ENCODE measurements at regions not wholly inside any gene's neighbourhood (a gene's known extent, or its start where the extent isn't known, plus 50 kb on each side); places are given as distances from the start of the nearest gene placed in this dataset.
"Not testable (repeated sequence)": the region's sequence is repeated elsewhere in the genome, so short reads cannot be mapped to it uniquely, and the experiment has no call there.

DNA sequence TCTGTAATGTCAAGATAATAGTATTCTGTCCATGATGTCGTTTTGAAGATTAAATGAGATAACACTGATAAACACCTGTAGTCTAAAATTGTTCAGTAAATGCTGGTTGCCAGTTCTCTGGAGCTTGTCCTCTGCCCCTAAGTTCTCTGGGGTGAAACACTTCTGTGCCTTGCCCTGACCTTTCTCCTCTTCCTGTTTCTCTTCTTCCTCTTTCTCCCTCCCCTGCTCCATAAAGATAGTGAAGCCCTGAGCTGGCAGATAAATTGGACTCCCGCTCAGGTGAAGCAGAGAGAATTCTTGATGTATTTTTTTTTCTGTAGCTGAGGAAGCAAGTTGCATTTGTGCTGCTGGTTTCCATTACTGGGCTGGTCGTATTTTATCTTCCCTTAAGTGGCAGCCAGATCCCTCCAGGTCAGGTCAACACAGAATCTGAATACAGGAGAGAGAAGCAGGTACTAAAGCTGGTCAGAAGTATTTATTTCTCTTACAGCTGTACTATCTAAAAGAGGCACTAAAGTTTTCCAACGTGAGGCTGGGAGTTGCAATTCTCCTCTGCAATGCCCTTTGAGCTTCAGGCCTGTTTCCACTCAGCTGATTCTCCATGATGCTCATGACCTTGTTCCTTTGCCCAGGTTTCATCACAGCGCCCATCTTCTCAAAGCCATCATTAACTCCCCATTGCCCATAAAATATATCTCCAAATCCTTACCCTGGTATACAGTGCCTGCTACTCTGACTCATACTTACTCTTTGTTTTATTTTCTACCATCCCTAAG, 319.3 kb upstream of the CFAP20DC start:
- intact Hi-C loops (cut with DNase I): no loop called here
- Histone ChIP-seq H3K9me3 (no peaks in the 10 kb centered on the region), H3K27me3 (no peaks in the 10 kb centered on the region), H3K4me3 (no peak overlapping the region), H3K27ac (no peak overlapping the region), H3K36me3 (no peaks in the 10 kb centered on the region), H3K4me1 (no peaks in the 10 kb centered on the region)
- TF ChIP-seq POLR2AphosphoS5 (IDR thresholded peaks at IDR 0.05; ENCODE audit: insufficient read depth in 1 of 2, low read depth in 1 of 2): no peak
- no peak for TF ChIP-seq POLR2A (IDR thresholded peaks at IDR 0.05)
- TF ChIP-seq, protein P1, sequence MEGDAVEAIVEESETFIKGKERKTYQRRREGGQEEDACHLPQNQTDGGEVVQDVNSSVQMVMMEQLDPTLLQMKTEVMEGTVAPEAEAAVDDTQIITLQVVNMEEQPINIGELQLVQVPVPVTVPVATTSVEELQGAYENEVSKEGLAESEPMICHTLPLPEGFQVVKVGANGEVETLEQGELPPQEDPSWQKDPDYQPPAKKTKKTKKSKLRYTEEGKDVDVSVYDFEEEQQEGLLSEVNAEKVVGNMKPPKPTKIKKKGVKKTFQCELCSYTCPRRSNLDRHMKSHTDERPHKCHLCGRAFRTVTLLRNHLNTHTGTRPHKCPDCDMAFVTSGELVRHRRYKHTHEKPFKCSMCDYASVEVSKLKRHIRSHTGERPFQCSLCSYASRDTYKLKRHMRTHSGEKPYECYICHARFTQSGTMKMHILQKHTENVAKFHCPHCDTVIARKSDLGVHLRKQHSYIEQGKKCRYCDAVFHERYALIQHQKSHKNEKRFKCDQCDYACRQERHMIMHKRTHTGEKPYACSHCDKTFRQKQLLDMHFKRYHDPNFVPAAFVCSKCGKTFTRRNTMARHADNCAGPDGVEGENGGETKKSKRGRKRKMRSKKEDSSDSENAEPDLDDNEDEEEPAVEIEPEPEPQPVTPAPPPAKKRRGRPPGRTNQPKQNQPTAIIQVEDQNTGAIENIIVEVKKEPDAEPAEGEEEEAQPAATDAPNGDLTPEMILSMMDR (IDR thresholded peaks at IDR 0.05): no peak
- no peak for DNase-seq (ENCODE audit: extremely low spot score in 2 of 2)

DNA sequence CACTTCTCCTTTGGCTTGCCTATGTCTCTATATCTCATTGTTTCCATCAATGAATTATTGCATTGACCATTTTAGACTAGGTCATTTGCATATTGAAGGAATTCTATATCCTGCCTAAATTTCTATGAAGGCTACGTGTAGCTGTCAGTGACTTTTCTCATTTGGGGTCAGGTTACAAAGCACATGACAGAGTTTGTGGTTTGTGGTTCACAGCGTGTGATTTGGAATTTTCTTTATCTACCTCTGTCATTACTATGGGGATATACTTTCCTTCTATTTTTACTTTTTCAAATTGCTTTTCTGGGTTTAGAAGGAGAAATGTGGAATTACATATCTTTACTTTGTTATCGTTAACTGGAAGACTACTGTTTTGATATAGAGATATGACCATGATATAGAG, 317.3 kb upstream of the CFAP20DC start:
- intact Hi-C loops (cut with DNase I): no loop called here
- TF ChIP-seq POLR2AphosphoS5 (IDR thresholded peaks at IDR 0.05; ENCODE audit: insufficient read depth in 1 of 2, low read depth in 1 of 2) (no peak), POLR2A (IDR thresholded peaks at IDR 0.05) (no peak)
- TF ChIP-seq, protein P1 (IDR thresholded peaks at IDR 0.05): no peak

DNA sequence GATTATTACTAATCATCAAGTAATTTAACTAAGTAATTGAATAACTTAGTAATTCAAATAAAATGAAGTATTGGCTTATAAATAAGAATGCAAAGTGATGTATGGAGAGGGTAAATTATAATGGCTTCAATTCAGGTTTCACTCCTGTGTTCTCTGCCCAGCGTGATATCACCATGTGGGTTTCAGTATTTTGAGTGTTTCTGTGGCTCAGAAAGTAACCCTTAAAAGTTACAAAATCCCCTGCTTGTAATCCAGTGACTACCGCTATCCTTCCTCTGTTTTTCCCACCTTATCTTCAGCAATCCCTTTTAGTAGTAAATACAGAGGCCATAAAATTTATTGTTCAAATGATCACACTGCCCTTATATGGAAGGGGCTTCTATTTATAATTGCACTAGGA, 316.4 kb upstream of the CFAP20DC start:
- no peaks in the 10 kb centered on the region for H3K36me3 ChIP-seq
- H3K4me3 ChIP-seq: no peak overlapping the region
- no peak for TF ChIP-seq POLR2A (IDR thresholded peaks at IDR 0.05)
- TF ChIP-seq, protein P1 (IDR thresholded peaks at IDR 0.05): no peak
- TF ChIP-seq POLR2AphosphoS5 (IDR thresholded peaks at IDR 0.05; ENCODE audit: insufficient read depth in 1 of 2, low read depth in 1 of 2): no peak
- DNase-seq (ENCODE audit: extremely low spot score in 2 of 2): no peak
- no peaks in the 10 kb centered on the region for H3K4me1 ChIP-seq
- no peaks in the 10 kb centered on the region for H3K27me3 ChIP-seq
- no peak overlapping the region for H3K27ac ChIP-seq
- intact Hi-C loops (cut with DNase I): no loop called here
- no peaks in the 10 kb centered on the region for H3K9me3 ChIP-seq

More for the DNA sequence above, 317.3 kb upstream of the CFAP20DC start:
- H3K4me3 ChIP-seq: no peak overlapping the region
- no peaks in the 10 kb centered on the region for H3K9me3 ChIP-seq
- H3K36me3 ChIP-seq: no peaks in the 10 kb centered on the region
- H3K4me1 ChIP-seq: no peaks in the 10 kb centered on the region
- no peak for DNase-seq (ENCODE audit: extremely low spot score in 2 of 2)
- no peak overlapping the region for H3K27ac ChIP-seq
- no peaks in the 10 kb centered on the region for H3K27me3 ChIP-seq

DNA sequence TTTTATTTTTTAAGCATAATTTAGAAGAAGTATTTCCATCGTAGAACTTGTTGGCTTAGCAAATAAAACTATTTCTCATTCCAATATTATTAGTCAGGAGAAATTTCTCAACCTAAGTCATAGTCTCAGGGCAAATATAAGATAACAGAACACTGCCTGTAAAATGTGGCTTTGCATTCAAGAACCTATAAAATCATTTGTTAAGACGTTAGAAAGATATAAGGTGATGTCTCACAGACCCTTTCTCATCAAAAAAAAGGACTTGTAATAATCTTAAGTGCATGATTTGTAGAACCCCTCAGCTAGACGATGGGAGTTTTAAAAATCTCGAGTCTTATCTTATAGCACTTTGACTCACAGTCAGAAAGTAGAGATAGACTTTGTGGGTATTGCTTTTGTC, 314.7 kb upstream of the CFAP20DC start:
- intact Hi-C loops (cut with DNase I): no loop called here
- TF ChIP-seq POLR2A (IDR thresholded peaks at IDR 0.05): no peak
- TF ChIP-seq, protein P1 (IDR thresholded peaks at IDR 0.05): no peak
- no peak for TF ChIP-seq POLR2AphosphoS5 (IDR thresholded peaks at IDR 0.05; ENCODE audit: insufficient read depth in 1 of 2, low read depth in 1 of 2)
- Histone ChIP-seq H3K9me3 (no peaks in the 10 kb centered on the region), H3K4me3 (no peak overlapping the region), H3K36me3 (no peaks in the 10 kb centered on the region), H3K27me3 (no peaks in the 10 kb centered on the region), H3K4me1 (no peaks in the 10 kb centered on the region), H3K27ac (no peak overlapping the region)
- no peak for DNase-seq (ENCODE audit: extremely low spot score in 2 of 2)

DNA sequence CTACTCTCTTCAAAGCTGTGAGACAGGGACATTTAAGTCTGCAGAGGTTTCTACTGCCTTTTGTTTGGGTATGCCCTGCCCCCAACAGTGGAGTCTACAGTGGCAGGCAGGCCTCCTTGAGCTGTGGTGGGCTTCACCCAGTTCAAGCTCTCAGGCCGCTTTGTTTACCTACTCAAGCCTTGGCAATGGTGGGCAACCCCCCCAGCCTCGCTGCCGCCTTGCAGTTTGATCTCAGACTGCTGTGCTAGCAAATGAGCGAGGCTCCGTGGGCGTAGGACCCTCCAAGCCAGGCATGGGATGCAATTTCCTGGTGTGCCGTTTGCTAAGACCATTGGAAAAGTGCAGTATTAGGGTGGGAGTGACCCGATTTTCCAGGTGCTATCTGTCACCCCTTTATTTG, 310.5 kb upstream of the CFAP20DC start:
- DNase-seq (ENCODE audit: extremely low spot score in 2 of 2); H3K4me3 ChIP-seq; H3K27ac ChIP-seq; H3K36me3 ChIP-seq; H3K9me3 ChIP-seq; H3K27me3 ChIP-seq; H3K4me1 ChIP-seq; intact Hi-C loops (cut with DNase I): not testable (repeated sequence)

Data from vagina (tissue), 2 donors.